Ureter (tissue), 1 donor: ENCODE measurements at regions not wholly inside any gene's neighbourhood (a gene's known extent, or its start where the extent isn't known, plus 50 kb on each side); places are given as distances from the start of the nearest gene placed in this dataset.
"Not testable (repeated sequence)": the region's sequence is repeated elsewhere in the genome, so short reads cannot be mapped to it uniquely, and the experiment has no call there.

Experiments used
- DNase-seq: peaks from one replicate; pipeline ENCODE4 v3.0.0-alpha.2; 2020; ENCODE audit warnings: low spot score
- donor health status: DM: yes; HTN: yes; CAD: no.

DNA sequence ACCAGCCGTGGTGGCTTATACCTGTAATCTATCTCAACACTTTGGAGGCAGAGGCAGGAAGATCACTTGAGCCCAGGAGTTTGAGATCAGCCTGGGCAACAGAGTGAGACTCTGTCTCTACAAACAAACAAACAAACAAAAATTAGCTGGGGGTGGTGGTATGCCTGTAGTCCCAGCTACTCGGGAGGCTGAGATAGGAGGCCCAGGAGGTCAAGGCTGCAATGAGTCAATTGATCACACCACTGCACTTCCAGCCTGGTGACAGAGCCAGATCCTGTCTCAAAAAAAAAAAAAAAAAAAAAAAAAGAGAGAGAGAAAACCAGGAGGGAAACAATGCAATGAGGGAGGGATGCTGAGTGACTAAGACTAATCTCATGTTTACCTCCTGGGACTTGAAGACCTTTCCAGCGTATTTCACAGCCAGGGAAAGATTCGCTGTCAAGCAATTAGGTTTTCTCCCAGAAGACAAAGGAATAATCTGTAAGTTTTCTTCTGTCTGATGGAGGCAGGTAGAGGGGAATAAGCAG lies 51.1 kb upstream of the MIER3 start:
- no peak for DNase-seq

DNA sequence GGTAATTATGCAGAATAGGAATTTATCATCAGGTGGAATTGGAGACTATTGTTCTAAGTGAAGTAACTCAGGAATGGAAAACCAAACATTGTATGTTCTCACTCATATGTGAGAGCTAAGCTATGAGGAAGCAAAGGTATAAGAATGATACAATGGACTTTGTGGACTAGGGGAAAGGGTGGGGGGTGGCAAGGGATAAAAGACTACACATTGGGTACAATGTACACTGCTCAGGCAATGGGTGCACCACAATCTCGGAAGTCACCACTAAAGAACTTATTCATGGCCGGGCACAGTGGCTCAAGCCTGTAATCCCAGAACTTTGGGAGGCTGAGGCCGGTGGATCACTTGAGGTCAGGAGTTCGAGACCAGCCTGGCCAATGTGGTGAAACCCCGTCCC lies 51.6 kb upstream of the MIER3 start:
- DNase-seq = not testable (repeated sequence)

DNA sequence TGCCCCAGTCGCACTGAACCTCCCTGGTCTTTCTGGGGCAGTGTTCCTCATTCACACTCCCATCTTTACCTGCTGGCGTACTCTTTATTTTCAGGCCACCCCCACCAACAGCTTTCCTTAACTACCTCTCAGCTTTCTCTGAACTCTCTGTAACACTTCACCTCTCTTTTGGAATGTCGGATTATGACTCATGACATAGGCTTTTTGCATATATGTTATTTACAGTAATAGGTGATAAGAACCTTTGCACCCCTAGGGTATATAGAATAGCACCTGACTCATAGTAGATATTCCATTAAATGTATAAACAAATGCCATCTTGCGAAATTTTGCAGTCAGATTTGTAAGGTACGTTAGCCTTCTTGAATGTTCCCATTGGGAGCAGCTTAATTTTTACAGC lies 52.9 kb upstream of the MIER3 start:
- DNase-seq = no peak

- DNase-seq = no peak
Measured at GRCh38 chr5:57007344-57007743, 55.4 kb upstream of the MIER3 start.

DNA sequence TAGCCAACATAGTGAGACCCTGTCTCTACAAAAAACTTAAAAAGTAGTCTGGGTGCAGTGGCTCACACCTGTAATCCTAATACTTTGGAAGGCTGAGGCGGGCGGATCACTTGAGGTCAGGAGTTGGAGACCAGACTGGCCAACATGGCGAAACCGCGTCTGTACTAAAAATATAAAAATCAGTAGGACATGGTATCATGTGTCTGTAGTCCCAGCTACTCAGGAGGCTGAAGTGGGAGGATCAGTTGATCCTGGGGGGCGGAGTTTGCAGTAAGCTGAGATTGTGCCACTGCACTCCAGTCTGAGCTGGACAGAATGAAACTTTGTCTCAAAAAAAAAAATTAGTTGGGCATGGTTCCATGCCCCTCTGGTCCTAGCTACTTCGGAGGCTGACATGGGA lies 57.9 kb upstream of the MIER3 start:
- DNase-seq = no peak

- DNase-seq = no peak
Measured at GRCh38 chr5:57010786-57011185, 58.9 kb upstream of the MIER3 start.

DNA sequence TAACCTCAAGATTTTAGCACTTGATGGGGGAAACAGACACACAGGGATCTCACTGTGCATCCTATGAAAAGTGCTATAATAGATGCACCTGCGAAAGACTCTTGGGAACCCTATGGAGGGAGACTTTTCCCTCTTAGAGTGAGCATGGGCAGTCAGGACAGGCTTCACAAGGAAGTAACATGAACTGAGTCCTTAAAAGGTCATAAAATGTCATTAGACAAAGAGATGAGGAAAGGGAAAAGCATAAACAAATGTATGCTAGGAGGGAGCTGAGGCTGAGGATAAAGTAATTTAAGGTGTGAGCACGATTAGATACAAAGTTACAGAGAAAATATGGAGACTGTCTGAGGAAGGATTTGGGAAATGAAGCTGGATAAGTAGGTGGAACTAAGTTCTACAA lies 60.6 kb upstream of the MIER3 start:
- DNase-seq = no peak

DNA sequence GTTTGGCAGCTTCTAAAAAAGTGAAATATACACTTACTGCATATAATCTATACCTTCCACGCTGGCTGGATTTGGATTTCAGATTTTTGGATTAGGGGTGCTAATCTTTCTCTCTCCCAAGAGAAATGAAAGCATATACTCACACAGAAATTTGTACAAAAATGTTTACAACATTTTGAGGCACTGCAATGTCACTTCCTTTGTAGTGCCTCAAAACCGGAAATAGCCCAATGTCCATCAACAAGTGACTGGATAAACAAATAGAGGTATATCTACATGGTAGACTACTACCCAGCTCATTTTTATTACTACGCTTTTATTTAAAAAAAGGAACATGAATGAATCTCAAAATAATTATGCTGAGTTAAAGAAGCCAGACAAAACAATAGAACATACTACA lies 74.0 kb upstream of the MIER3 start:
- no peak for DNase-seq

- DNase-seq = no peak
Measured at GRCh38 chr5:57028161-57028560, 76.2 kb upstream of the MIER3 start.

GRCh38 chr5:57032151-57032551 lies 80.2 kb upstream of the MIER3 start:
- no peak for DNase-seq

DNA sequence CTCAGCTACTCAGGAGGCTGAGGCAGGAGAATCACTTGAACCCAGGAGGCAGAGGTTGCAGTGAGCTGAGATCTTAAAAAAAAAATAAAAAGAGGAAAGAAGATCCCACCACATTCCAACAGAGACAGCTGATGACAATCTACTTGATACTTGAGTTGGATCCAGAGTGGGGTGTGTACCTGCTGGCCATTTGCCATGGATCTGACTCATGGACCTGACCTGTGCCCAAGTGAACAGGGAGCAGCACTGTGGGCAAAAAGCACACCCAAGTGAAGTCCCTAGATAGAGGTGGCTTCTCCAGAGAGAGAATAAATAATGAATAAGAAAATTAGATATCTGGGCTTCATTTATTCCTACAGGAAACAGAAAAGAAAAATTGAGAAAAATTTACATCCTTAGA lies 81.2 kb upstream of the MIER3 start:
- peak; percentile 58 for DNase-seq

- no peak for DNase-seq
Measured at GRCh38 chr5:57033503-57033902, 81.6 kb upstream of the MIER3 start.

- no peak for DNase-seq
Measured at GRCh38 chr5:57034201-57034916, 82.4 kb upstream of the MIER3 start.

GRCh38 chr5:57035955-57036354 lies 84.0 kb upstream of the MIER3 start:
- no peak for DNase-seq

- no peak for DNase-seq
Measured at GRCh38 chr5:57036761-57037160, 84.8 kb upstream of the MIER3 start.

- DNase-seq = no peak
Measured at GRCh38 chr5:57037355-57037754, 85.4 kb upstream of the MIER3 start.

DNA sequence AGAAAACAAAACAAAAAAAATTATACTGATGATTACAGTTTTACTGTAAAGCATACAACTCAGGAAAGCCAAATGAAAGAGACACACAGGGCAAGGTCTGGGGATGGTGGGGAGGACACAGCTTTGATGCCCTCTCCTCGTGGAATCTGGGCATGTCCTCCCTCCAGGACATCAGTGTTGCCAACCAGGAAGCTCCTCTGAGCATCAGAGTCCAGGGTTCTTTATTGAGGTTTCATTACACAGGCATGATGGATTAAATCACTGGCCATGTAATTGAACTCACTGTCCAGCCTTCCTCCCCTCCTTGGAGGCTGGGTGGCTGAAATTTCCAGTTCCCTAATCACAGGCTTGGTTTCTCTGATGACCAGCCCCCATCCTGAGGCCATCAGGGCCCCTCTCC lies 89.6 kb upstream of the MIER3 start:
- DNase-seq = no peak

- no peak for DNase-seq
Measured at GRCh38 chr5:57042524-57042931, 90.6 kb upstream of the MIER3 start.

DNA sequence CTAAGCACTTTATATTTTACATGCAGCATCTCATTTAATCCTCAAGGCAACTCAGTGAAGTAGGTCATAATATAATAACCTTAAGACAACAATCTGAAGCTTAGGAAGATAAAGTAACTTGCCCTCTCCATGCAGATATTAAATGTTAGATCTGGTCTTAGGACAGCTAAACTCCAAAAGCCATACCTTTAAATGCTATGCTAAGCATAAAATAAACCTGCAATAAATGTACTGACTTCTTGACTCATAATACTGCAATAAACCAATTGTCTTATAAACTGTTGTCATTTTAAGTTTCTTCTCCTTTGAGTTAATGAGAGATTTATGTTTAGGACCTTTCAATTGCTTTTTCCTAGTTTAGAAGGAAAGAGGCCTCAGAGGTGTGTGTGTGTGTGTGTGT lies 102.2 kb upstream of the MIER3 start:
- no peak for DNase-seq

DNA sequence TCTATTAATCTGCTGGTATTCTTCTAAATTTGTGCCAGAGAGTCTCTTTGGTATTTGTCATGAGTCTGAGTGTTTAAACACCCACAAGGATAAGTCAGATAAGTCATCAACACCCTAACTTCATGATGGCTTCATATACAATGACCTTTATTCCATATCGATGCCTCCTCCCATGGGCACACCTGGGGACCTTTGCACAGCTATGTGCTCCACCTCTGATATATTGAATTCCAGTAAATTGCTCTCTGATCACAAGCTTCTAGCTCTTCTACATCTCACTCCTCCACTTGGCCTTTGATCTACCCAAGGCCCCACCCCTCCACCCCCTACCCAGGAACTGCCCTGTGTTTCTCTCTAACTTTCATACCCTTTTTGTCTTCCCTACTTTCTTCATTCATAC lies 102.7 kb upstream of the MIER3 start:
- no peak for DNase-seq

- no peak for DNase-seq
Measured at GRCh38 chr5:57055731-57056130, 103.8 kb upstream of the MIER3 start.

DNA sequence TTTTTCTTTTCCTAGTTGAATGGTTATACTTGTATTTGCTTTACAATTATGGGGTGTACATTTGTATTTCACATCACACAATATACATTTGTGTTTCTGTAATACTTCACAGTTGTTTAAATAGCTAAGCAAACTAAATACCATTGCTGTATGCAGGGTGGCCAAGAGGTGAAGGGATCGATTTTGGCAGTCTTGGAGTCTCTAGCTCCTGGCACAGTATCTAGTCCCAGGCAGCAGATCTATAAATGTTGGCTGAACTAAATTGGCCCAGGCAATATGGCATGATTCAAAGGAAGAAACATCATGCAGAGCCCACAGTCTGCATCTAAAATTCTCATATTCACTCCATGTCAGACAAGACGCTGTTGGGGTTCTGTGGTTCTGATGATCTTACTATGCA lies 110.1 kb upstream of the GPBP1 start:
- no peak for DNase-seq

- no peak for DNase-seq
Measured at GRCh38 chr5:57066924-57067596, 106.8 kb upstream of the GPBP1 start.

- DNase-seq = no peak
Measured at GRCh38 chr5:57067597-57067924, 106.3 kb upstream of the GPBP1 start.
